H9 (cell line): ENCODE measurements at regions not wholly inside any gene's neighbourhood (a gene's known extent, or its start where the extent isn't known, plus 50 kb on each side); places are given as distances from the start of the nearest gene placed in this dataset.

Source experiments
- DNase-seq: peaks from one replicate; pipeline ENCODE4 v3.0.0-alpha.2; 2017
- H2AFZ ChIP-seq: one replicate; pipeline ENCODE4 v1.6.1; 2013; ENCODE audit warnings: mild to moderate bottlenecking, low read length, control low read depth, moderate library complexity
- H2AK5ac ChIP-seq: 2 replicates; pipeline ENCODE4 v1.6.1; 2013; ENCODE audit warnings: low read length, control low read depth, mixed read lengths; ENCODE audit not compliant: insufficient read length
- H2BK120ac ChIP-seq: one replicate; pipeline ENCODE4 v1.6.1; 2013; ENCODE audit warnings: low read depth, mild to moderate bottlenecking, low read length, control low read depth, inconsistent platforms; ENCODE audit not compliant: poor library complexity, severe bottlenecking
- H2BK12ac ChIP-seq: 2 replicates; pipeline ENCODE4 v1.6.1; 2013; ENCODE audit warnings: low read length, control low read depth, mixed read lengths, low read depth; ENCODE audit not compliant: insufficient read length
- H2BK15ac ChIP-seq: 2 replicates; pipeline ENCODE4 v1.6.1; 2013; ENCODE audit warnings: low read depth, low read length, control low read depth
- H2BK20ac ChIP-seq: one replicate; pipeline ENCODE4 v1.6.1; 2013; ENCODE audit warnings: low read depth, mild to moderate bottlenecking, low read length, control low read depth, inconsistent platforms; ENCODE audit not compliant: poor library complexity, severe bottlenecking
- H2BK5ac ChIP-seq: 2 replicates; pipeline ENCODE4 v1.6.1; 2013; ENCODE audit warnings: low read length, control low read depth, mixed read lengths; ENCODE audit not compliant: insufficient read length
- H3K14ac ChIP-seq: 2 replicates; pipeline ENCODE4 v1.6.1; 2013; ENCODE audit warnings: low read length, control low read depth; ENCODE audit not compliant: insufficient read depth
- H3K18ac ChIP-seq: 2 replicates; pipeline ENCODE4 v1.6.1; 2013; ENCODE audit warnings: low read depth, mild to moderate bottlenecking, mixed read lengths, low read length, control low read depth; ENCODE audit not compliant: insufficient read length
- H3K23ac ChIP-seq: 2 replicates; pipeline ENCODE4 v1.6.1; 2013; ENCODE audit warnings: low read length, control low read depth, mixed read lengths, low read depth; ENCODE audit not compliant: insufficient read length
- H3K23me2 ChIP-seq: 2 replicates; pipeline ENCODE4 v1.6.1; 2013; ENCODE audit warnings: low read depth, mild to moderate bottlenecking, mixed read lengths, low read length, control low read depth; ENCODE audit not compliant: insufficient read length, poor library complexity, severe bottlenecking
- H3K27ac ChIP-seq: 2 replicates; pipeline ENCODE4 v1.5.1; 2013; ENCODE audit warnings: low read length, control low read depth, mixed read lengths, low read depth; ENCODE audit not compliant: insufficient read length
- H3K27me3 ChIP-seq: 2 replicates; pipeline ENCODE4 v1.6.1; 2013; ENCODE audit warnings: low read length, control low read depth, inconsistent platforms; ENCODE audit not compliant: insufficient read depth
- H3K4ac ChIP-seq: 2 replicates; pipeline ENCODE4 v1.6.1; 2013; ENCODE audit warnings: low read depth, mild to moderate bottlenecking, control low read depth, inconsistent platforms, low read length, moderate library complexity
- H3K4me1 ChIP-seq: 2 replicates; pipeline ENCODE4 v1.6.1; 2013; ENCODE audit warnings: low read length, control low read depth, inconsistent platforms; ENCODE audit not compliant: insufficient read depth
- H3K4me2 ChIP-seq: 2 replicates; pipeline ENCODE4 v1.6.1; 2013; ENCODE audit warnings: low read length, control low read depth, mixed read lengths; ENCODE audit not compliant: insufficient read length, insufficient read depth
- H3K56ac ChIP-seq: 2 replicates; pipeline ENCODE4 v1.6.1; 2013; ENCODE audit warnings: low read depth, mild to moderate bottlenecking, mixed read lengths, low read length, control low read depth; ENCODE audit not compliant: insufficient read length
- H3K79me1 ChIP-seq: 2 replicates; pipeline ENCODE4 v1.6.1; 2013; ENCODE audit warnings: low read depth, mild to moderate bottlenecking, moderate library complexity, low read length, control low read depth, inconsistent platforms; ENCODE audit not compliant: insufficient read depth, poor library complexity, severe bottlenecking
- H3K79me2 ChIP-seq: 2 replicates; pipeline ENCODE4 v1.6.1; 2013; ENCODE audit warnings: low read length, control low read depth, inconsistent platforms; ENCODE audit not compliant: insufficient read depth
- H3K9ac ChIP-seq: 2 replicates; pipeline ENCODE4 v1.6.1; 2013; ENCODE audit warnings: low read length, control low read depth, mixed read lengths; ENCODE audit not compliant: insufficient read length; ENCODE audit errors: extremely low read depth
- H3K9me3 ChIP-seq: one replicate; pipeline ENCODE4 v1.6.1; 2013; ENCODE audit warnings: low read depth, low read length, inconsistent platforms; ENCODE audit not compliant: control insufficient read depth
- H3T11ph ChIP-seq: one replicate; pipeline ENCODE4 v1.6.1; 2013; ENCODE audit warnings: mild to moderate bottlenecking, low read length, control low read depth, inconsistent platforms
- H4K20me1 ChIP-seq: one replicate; pipeline ENCODE4 v1.6.1; 2013; ENCODE audit not compliant: control insufficient read depth, insufficient read length, insufficient read depth
- H4K5ac ChIP-seq: 2 replicates; pipeline ENCODE4 v1.6.1; 2013; ENCODE audit warnings: low read depth, mild to moderate bottlenecking, mixed read lengths, low read length, control low read depth; ENCODE audit not compliant: insufficient read length
- H4K8ac ChIP-seq: replicated peaks from 2 replicates; pipeline ENCODE4 v1.6.1; 2013; ENCODE audit warnings: low read length, control low read depth, mixed read lengths, low read depth; ENCODE audit not compliant: insufficient read length
- H4K91ac ChIP-seq: 2 replicates; pipeline ENCODE4 v1.6.1; 2013; ENCODE audit warnings: low read depth, mild to moderate bottlenecking, moderate library complexity, mixed read lengths, low read length, control low read depth; ENCODE audit not compliant: insufficient read length
- H3K27ac Mint-ChIP-seq, 3 experiments: 2 replicates in 2 of 3; 3 replicates in 1 of 3; pipeline ENCODE4 v1.8.0; 2020 to 2021; ENCODE audit warnings: mixed read lengths in 3 of 3, mild to moderate bottlenecking in 1 of 3, moderate library complexity in 1 of 3
- H3K27me3 Mint-ChIP-seq: 2 replicates; pipeline ENCODE4 v1.8.0; 2021; ENCODE audit warnings: low read depth, mild to moderate bottlenecking, moderate library complexity, mixed read lengths
- H3K36me3 Mint-ChIP-seq, 3 experiments: 2 replicates in 2 of 3; 3 replicates in 1 of 3; pipeline ENCODE4 v1.8.0; 2020 to 2021; ENCODE audit warnings: low read depth in 3 of 3, mixed read lengths in 3 of 3; ENCODE audit not compliant: insufficient read depth in 1 of 3
- H3K4me1 Mint-ChIP-seq, 2 experiments: 2 replicates each; pipeline ENCODE4 v1.8.0; 2020; ENCODE audit warnings: mixed read lengths in 2 of 2
- H3K4me3 Mint-ChIP-seq, 2 experiments: 2 replicates in 1 of 2; 3 replicates in 1 of 2; pipeline ENCODE4 v1.8.0; 2020 to 2021; ENCODE audit warnings: mild to moderate bottlenecking in 2 of 2, mixed read lengths in 2 of 2, moderate library complexity in 1 of 2
- H3K9me3 Mint-ChIP-seq, 2 experiments: 2 replicates in 1 of 2; 3 replicates in 1 of 2; pipeline ENCODE4 v1.8.0; 2020; ENCODE audit warnings: mild to moderate bottlenecking in 2 of 2, mixed read lengths in 2 of 2, moderate library complexity in 1 of 2
- WGBS: extraction: QIAGEN DNeasy Blood & Tissue Kit; methylation state at CpG from one replicate; pipeline ENCODE4 v1.1.7; 2013; ENCODE audit warnings: missing lambda C conversion rate, low lambda C conversion rate, mixed read lengths; ENCODE audit not compliant: insufficient read length; ENCODE audit errors: extremely low coverage; 5-methylcytosine and 5-hydroxymethylcytosine counted together
- TF ChIP-seq, protein P1 (sequence below): fragments of 200-600 bp; sonication (generic); conservative IDR thresholded peaks from 3 replicates; pipeline ENCODE4 v1.8.0; 2021; ENCODE audit warnings: antibody characterized with exemption, mild to moderate bottlenecking

DNA sequence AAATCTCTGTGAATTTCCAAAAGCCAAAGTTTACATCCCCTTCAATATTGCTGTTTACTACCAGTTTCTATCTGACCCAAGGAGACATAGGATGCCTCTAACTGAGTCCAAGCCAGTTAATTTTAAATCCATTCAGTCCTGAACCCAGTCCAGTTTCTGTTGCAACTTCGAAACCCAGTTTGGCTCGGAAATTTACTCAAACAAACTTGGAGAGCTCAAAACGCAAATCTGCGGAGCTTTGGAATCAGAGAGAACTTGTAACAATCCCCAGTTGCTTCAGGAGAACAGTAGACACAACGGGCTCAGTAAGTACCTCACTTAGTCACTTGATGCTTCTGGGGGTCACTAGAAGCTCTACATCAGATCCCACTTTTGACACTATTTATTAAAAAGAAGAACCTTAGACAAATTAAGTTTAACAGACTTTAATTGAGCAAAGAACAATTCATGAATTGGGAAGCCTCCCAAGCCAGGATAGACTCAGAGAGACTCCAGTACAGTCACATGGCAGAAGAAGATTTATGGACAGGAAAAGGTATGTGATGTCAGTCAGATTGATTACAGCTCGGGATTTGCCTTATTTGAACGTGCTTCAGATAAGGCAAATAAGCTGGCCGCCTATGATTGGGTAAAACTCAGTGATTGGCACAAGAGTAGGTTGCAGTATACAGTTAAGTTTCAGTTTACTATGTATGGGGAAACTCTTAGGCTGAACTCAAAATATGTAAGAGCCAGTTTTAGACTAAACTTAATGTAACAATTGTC lies 118.0 kb downstream of the RFPL4B start:
- H3K9me3 Mint-ChIP-seq: no peaks in the 10 kb centered on the region
- no peak overlapping the region for H3K9ac ChIP-seq
- no peaks in the 10 kb centered on the region for H3K36me3 Mint-ChIP-seq
- H3K4me3 Mint-ChIP-seq: no peak overlapping the region
- H3K27me3 ChIP-seq: no peaks in the 10 kb centered on the region
- no peaks in the 10 kb centered on the region for H3K9me3 ChIP-seq
- no peak overlapping the region for H2AK5ac ChIP-seq
- no peak overlapping the region for H3K4ac ChIP-seq
- H4K8ac ChIP-seq: no peak overlapping the region
- H4K91ac ChIP-seq: no peak overlapping the region
- no peak overlapping the region for H2BK5ac ChIP-seq
- DNase-seq: no peak
- no peak overlapping the region for H3K14ac ChIP-seq
- H2BK12ac ChIP-seq: no peak overlapping the region
- TF ChIP-seq, protein P1, sequence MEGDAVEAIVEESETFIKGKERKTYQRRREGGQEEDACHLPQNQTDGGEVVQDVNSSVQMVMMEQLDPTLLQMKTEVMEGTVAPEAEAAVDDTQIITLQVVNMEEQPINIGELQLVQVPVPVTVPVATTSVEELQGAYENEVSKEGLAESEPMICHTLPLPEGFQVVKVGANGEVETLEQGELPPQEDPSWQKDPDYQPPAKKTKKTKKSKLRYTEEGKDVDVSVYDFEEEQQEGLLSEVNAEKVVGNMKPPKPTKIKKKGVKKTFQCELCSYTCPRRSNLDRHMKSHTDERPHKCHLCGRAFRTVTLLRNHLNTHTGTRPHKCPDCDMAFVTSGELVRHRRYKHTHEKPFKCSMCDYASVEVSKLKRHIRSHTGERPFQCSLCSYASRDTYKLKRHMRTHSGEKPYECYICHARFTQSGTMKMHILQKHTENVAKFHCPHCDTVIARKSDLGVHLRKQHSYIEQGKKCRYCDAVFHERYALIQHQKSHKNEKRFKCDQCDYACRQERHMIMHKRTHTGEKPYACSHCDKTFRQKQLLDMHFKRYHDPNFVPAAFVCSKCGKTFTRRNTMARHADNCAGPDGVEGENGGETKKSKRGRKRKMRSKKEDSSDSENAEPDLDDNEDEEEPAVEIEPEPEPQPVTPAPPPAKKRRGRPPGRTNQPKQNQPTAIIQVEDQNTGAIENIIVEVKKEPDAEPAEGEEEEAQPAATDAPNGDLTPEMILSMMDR: no peak
- H3K27me3 Mint-ChIP-seq: no peaks in the 10 kb centered on the region
- no peaks in the 10 kb centered on the region for H4K20me1 ChIP-seq
- no peaks in the 10 kb centered on the region for H3K4me1 ChIP-seq
- H3K23ac ChIP-seq: no peak overlapping the region
- H2BK120ac ChIP-seq: no peak overlapping the region
- no peak overlapping the region for H2BK15ac ChIP-seq
- no peaks in the 10 kb centered on the region for H3K79me2 ChIP-seq
- H3K79me1 ChIP-seq: no peaks in the 10 kb centered on the region
- H3K18ac ChIP-seq: no peak overlapping the region
- H3K56ac ChIP-seq: no peak overlapping the region
- peak overlapping the region; percentile 45 for H2AFZ ChIP-seq
- H2BK20ac ChIP-seq: no peak overlapping the region
- no peak overlapping the region for H3T11ph ChIP-seq
- no peak overlapping the region for H3K4me2 ChIP-seq
- H3K23me2 ChIP-seq: no peaks in the 10 kb centered on the region
- H3K27ac Mint-ChIP-seq: no peak overlapping the region
- no CpG with 5 or more reads among the region's 8 CpGs for WGBS
- H4K5ac ChIP-seq: no peak overlapping the region
- H3K4me1 Mint-ChIP-seq: 0 out of 4 replicates have a peak, but pooled peaks cover 0 to 2% of the 10 kb centered on the region in 2 experiments
- no peak overlapping the region for H3K27ac ChIP-seq
